Mesendoderm (in vitro differentiated cells): ENCODE measurements at regions not wholly inside any gene's neighbourhood (a gene's known extent, or its start where the extent isn't known, plus 50 kb on each side); places are given as distances from the start of the nearest gene placed in this dataset.

Experiments used
- DNase-seq: peaks from one replicate; pipeline ENCODE4 v3.0.0; 2013
- H2AK5ac ChIP-seq: 2 replicates; pipeline ENCODE4 v1.6.1; 2013; ENCODE audit warnings: low read length, inconsistent platforms
- H2BK120ac ChIP-seq: 2 replicates; pipeline ENCODE4 v1.6.1; 2013; ENCODE audit warnings: low read depth, mild to moderate bottlenecking, low read length, moderate library complexity, mixed read lengths
- H2BK15ac ChIP-seq: replicated peaks from 2 replicates; pipeline ENCODE4 v1.6.1; 2013; ENCODE audit warnings: low read depth, mild to moderate bottlenecking, moderate library complexity
- H2BK5ac ChIP-seq: 2 replicates; pipeline ENCODE4 v1.6.1; 2013; ENCODE audit warnings: low read length, inconsistent platforms
- H3K18ac ChIP-seq: 2 replicates; pipeline ENCODE4 v1.6.1; 2013; ENCODE audit warnings: mild to moderate bottlenecking, low read length, mixed read lengths
- H3K23ac ChIP-seq: one replicate; pipeline ENCODE4 v1.6.1; 2013; ENCODE audit warnings: low read length
- H3K27ac ChIP-seq: 2 replicates; pipeline ENCODE4 v1.5.1; 2013; ENCODE audit warnings: low read depth, mild to moderate bottlenecking, inconsistent platforms, low read length, moderate library complexity
- H3K27me3 ChIP-seq: 2 replicates; pipeline ENCODE4 v1.6.1; 2013; ENCODE audit warnings: low read length, control low read depth, mild to moderate bottlenecking, inconsistent platforms; ENCODE audit not compliant: insufficient read depth, poor library complexity
- H3K36me3 ChIP-seq: 2 replicates; pipeline ENCODE4 v1.6.1; 2013; ENCODE audit warnings: low read length, inconsistent platforms; ENCODE audit not compliant: control insufficient read depth, insufficient read depth
- H3K4ac ChIP-seq: one replicate; pipeline ENCODE4 v1.6.1; 2013; ENCODE audit warnings: low read depth, mild to moderate bottlenecking, low read length, moderate library complexity
- H3K4me1 ChIP-seq: 2 replicates; pipeline ENCODE4 v1.6.1; 2013; ENCODE audit warnings: low read depth, low read length, inconsistent platforms; ENCODE audit not compliant: control insufficient read depth
- H3K4me2 ChIP-seq: 2 replicates; pipeline ENCODE4 v1.6.1; 2013; ENCODE audit warnings: low read length
- H3K4me3 ChIP-seq: 2 replicates; pipeline ENCODE4 v1.5.1; 2013; ENCODE audit warnings: mild to moderate bottlenecking, low read length
- H3K56ac ChIP-seq: one replicate; pipeline ENCODE4 v1.6.1; 2013; ENCODE audit warnings: low read length
- H3K79me1 ChIP-seq: 2 replicates; pipeline ENCODE4 v1.6.1; 2013; ENCODE audit warnings: low read length, inconsistent platforms
- H3K79me2 ChIP-seq: 2 replicates; pipeline ENCODE4 v1.6.1; 2013; ENCODE audit warnings: mild to moderate bottlenecking, low read length; ENCODE audit not compliant: control insufficient read depth, insufficient read depth
- H3K9ac ChIP-seq: 2 replicates; pipeline ENCODE4 v1.6.1; 2013; ENCODE audit warnings: low read length, inconsistent platforms
- H4K5ac ChIP-seq: one replicate; pipeline ENCODE4 v1.6.1; 2013; ENCODE audit warnings: low read length
- H4K8ac ChIP-seq: one replicate; pipeline ENCODE4 v1.6.1; 2013; ENCODE audit warnings: low read depth, mild to moderate bottlenecking, control low read depth, low read length, moderate library complexity
- WGBS: extraction: QIAGEN DNeasy Blood & Tissue Kit; methylation state at CpG from one replicate; pipeline ENCODE4 v1.1.7; 2013; ENCODE audit warnings: low lambda C conversion rate, missing lambda C conversion rate; ENCODE audit not compliant: insufficient coverage; ENCODE audit errors: extremely low coverage; 5-methylcytosine and 5-hydroxymethylcytosine counted together

DNA sequence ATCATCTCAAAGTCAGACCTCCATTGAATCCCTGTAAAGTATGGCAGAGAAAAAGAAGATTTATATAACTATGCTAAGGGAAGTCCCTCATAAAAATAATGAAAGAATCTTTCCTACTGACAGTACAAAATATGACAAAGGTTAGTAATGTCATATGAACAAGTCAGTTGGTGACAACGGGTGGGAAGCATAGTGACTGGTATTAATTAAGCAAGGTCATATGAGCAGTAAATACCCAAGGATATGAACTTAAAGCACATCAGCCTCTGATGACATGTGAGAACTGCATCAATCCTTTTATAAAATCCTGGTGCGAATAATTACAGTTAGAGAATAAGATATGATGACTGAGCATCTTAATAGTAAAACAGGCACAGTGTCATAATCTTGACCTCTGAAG is 364.8 kb upstream of the GALNTL6 start:
- H3K79me2 ChIP-seq, result no peaks in the 10 kb centered on the region
- H2AK5ac ChIP-seq, result no peak overlapping the region
- no peak overlapping the region for H3K4me3 ChIP-seq
- H3K79me1 ChIP-seq, result no peaks in the 10 kb centered on the region
- no peak overlapping the region for H3K27ac ChIP-seq
- no peak overlapping the region for H2BK5ac ChIP-seq
- no peak overlapping the region for H4K8ac ChIP-seq
- WGBS, result no CpG with 5 or more reads among the region's 2 CpGs
- H2BK120ac ChIP-seq, result no peak overlapping the region
- no peaks in the 10 kb centered on the region for H3K36me3 ChIP-seq
- no peak overlapping the region for H3K56ac ChIP-seq
- no peak overlapping the region for H3K4me2 ChIP-seq
- H3K4ac ChIP-seq, result no peak overlapping the region
- no peaks in the 10 kb centered on the region for H3K4me1 ChIP-seq
- H3K9ac ChIP-seq, result no peak overlapping the region
- no peak overlapping the region for H3K23ac ChIP-seq
- no peak for DNase-seq
- H3K18ac ChIP-seq, result no peak overlapping the region
- no peaks in the 10 kb centered on the region for H3K27me3 ChIP-seq
- no peak overlapping the region for H2BK15ac ChIP-seq
- H4K5ac ChIP-seq, result no peak overlapping the region

DNA sequence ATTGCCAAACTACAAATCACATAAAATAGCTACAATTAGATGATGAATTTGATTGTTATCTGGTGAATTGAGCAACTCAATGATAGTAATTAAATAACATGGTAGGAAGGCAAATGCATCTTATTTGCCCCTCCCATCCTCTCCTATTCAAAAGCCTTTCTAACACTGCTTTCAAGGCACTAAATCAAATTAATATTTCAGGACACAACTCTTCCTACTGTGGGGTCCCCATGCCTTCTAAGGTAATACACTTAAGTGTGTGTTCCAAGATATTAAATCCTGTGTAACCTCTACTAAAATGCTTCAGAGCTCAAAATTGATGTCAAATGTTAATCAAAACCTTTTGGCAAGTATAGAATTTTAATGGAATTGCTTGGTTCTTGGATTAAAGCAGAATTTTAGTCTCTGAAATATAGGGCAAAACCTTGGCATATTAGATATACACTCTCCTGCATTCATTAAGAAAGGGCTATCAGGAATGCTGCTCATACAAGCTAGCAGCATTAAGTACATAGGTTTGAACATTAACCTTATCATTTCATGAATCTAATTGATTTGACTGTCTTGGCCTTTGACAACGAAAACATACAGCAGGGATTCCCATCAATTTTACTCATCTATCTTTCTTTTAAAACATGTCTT is 371.8 kb upstream of the GALNTL6 start:
- H4K5ac ChIP-seq, result no peak overlapping the region
- no peak overlapping the region for H3K23ac ChIP-seq
- no peak overlapping the region for H3K4me2 ChIP-seq
- no peak overlapping the region for H3K9ac ChIP-seq
- H3K79me2 ChIP-seq, result no peaks in the 10 kb centered on the region
- H3K4me1 ChIP-seq, result no peaks in the 10 kb centered on the region
- no peak overlapping the region for H2BK120ac ChIP-seq
- DNase-seq, result no peak
- H2AK5ac ChIP-seq, result no peak overlapping the region
- H2BK15ac ChIP-seq, result no peak overlapping the region
- H3K56ac ChIP-seq, result no peak overlapping the region
- H3K18ac ChIP-seq, result no peak overlapping the region
- no peaks in the 10 kb centered on the region for H3K79me1 ChIP-seq
- no peak overlapping the region for H3K4me3 ChIP-seq
- H3K27ac ChIP-seq, result no peak overlapping the region
- no peak overlapping the region for H4K8ac ChIP-seq
- no peaks in the 10 kb centered on the region for H3K36me3 ChIP-seq
- WGBS, result no CpG with 5 or more reads among the region's 1 CpG
- no peaks in the 10 kb centered on the region for H3K27me3 ChIP-seq
- no peak overlapping the region for H3K4ac ChIP-seq
- H2BK5ac ChIP-seq, result no peak overlapping the region

DNA sequence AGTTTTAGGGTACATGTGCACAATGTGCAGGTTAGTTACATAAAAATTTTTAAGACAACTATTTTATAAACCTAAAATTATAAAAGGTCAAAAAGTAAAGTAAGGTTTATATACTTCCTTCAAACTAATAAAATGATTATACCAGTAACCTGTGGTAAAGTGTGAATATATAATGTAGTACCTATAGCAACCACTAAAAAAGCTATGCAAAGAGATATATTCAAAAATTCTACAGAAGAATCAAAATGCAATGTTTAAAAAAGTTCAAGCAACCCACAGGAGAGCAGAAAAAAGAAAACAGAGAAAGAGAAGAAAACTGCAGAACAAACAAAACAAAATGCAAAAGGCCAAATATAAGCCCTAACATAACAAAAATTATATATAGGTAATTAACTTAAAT is 379.5 kb upstream of the GALNTL6 start:
- no peak overlapping the region for H2AK5ac ChIP-seq
- no peak overlapping the region for H3K9ac ChIP-seq
- no peaks in the 10 kb centered on the region for H3K36me3 ChIP-seq
- H3K4me2 ChIP-seq, result no peak overlapping the region
- no peak for DNase-seq
- no peak overlapping the region for H4K5ac ChIP-seq
- H3K4me3 ChIP-seq, result no peak overlapping the region
- H3K23ac ChIP-seq, result no peak overlapping the region
- H4K8ac ChIP-seq, result no peak overlapping the region
- H2BK15ac ChIP-seq, result no peak overlapping the region
- no peaks in the 10 kb centered on the region for H3K79me2 ChIP-seq
- H3K4me1 ChIP-seq, result no peaks in the 10 kb centered on the region
- no peak overlapping the region for H3K18ac ChIP-seq
- no peak overlapping the region for H2BK120ac ChIP-seq
- no peak overlapping the region for H2BK5ac ChIP-seq
- H3K4ac ChIP-seq, result no peak overlapping the region
- H3K79me1 ChIP-seq, result no peaks in the 10 kb centered on the region
- no peak overlapping the region for H3K27ac ChIP-seq
- no peaks in the 10 kb centered on the region for H3K27me3 ChIP-seq
- H3K56ac ChIP-seq, result no peak overlapping the region

DNA sequence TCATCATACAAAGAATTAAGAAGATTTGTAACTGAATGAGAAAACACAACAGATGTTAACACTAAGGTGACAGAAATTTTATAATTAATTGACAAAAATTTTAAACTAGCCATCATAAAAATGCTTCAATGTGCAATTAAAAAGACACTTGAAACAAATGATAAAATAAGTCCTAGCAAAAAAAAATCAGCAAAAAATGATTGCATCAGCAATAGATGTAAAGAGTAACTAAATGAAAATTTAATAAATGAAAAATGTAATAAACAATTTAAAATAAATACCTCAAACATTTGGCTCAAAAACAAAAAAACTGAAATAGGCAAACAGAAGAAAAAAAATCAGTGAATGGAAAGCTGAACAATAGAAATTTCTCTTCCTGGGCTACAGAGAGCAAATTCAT is 380.7 kb upstream of the GALNTL6 start:
- Histone ChIP-seq H2BK15ac (no peak overlapping the region), H2AK5ac (no peak overlapping the region), H3K4me2 (no peak overlapping the region), H3K27me3 (no peaks in the 10 kb centered on the region), H3K4ac (no peak overlapping the region), H2BK120ac (no peak overlapping the region), H2BK5ac (no peak overlapping the region), H4K8ac (no peak overlapping the region), H3K79me1 (no peaks in the 10 kb centered on the region), H3K9ac (no peak overlapping the region), H3K4me3 (no peak overlapping the region), H3K36me3 (no peaks in the 10 kb centered on the region), H3K27ac (no peak overlapping the region), H3K56ac (no peak overlapping the region), H3K4me1 (no peaks in the 10 kb centered on the region), H4K5ac (no peak overlapping the region), H3K79me2 (no peaks in the 10 kb centered on the region), H3K18ac (no peak overlapping the region), H3K23ac (no peak overlapping the region)
- no peak for DNase-seq

DNA sequence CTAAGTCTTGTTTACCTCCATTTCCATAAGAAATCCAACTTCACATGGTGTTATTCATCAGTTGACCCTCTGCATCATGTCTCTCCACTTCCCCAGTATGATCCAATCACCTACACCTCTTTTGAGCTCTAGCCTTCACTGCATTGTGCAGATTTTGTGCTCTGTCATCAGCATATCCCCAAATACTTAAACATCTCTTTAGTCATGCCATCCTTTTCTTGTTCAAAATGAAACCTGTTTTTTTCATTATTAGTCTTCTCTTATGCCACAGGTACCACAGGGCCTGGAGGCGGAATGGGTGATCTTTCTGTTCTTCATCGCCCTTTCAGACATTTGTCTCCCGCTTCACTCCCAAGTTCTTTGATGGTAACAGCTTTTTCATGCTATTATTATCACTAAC is 382.7 kb upstream of the GALNTL6 start:
- Histone ChIP-seq H4K8ac (no peak overlapping the region), H3K56ac (no peak overlapping the region), H2BK15ac (no peak overlapping the region), H3K79me2 (no peaks in the 10 kb centered on the region), H3K27me3 (no peaks in the 10 kb centered on the region), H2BK5ac (no peak overlapping the region), H2BK120ac (no peak overlapping the region), H3K79me1 (no peaks in the 10 kb centered on the region), H3K23ac (no peak overlapping the region), H3K4ac (no peak overlapping the region), H4K5ac (no peak overlapping the region), H3K9ac (no peak overlapping the region), H3K36me3 (no peaks in the 10 kb centered on the region), H3K4me3 (no peak overlapping the region), H3K4me1 (no peaks in the 10 kb centered on the region), H2AK5ac (no peak overlapping the region), H3K18ac (no peak overlapping the region), H3K27ac (no peak overlapping the region), H3K4me2 (no peak overlapping the region)
- DNase-seq, result no peak
- WGBS, result no CpG with 5 or more reads among the region's 3 CpGs

DNA sequence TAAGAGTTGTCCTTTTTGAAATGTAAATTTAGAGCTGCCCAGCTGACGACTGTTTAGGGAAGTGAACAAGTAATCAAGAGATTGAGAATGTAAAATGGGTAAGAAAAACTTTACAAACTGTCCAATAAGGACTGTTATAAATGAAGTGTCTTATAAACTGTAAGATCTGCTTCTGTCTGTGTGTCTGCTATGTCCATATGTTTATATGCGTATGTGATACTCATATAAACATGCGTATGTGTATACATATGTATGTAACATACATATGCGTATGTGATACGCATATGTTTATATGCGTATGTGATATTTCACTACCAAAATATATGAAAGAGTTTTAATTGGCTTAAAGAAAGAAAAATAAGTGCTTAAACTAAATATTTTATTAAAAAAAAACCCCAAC is 416.0 kb upstream of the GALNTL6 start:
- Histone ChIP-seq H3K18ac (no peak overlapping the region), H3K79me2 (no peaks in the 10 kb centered on the region), H3K79me1 (no peaks in the 10 kb centered on the region), H3K4ac (no peak overlapping the region), H2BK5ac (no peak overlapping the region), H2BK15ac (no peak overlapping the region), H4K8ac (no peak overlapping the region), H3K23ac (no peak overlapping the region), H4K5ac (no peak overlapping the region), H3K9ac (no peak overlapping the region), H3K4me3 (no peak overlapping the region), H3K27me3 (no peaks in the 10 kb centered on the region), H3K4me2 (no peak overlapping the region), H3K56ac (no peak overlapping the region), H3K4me1 (no peaks in the 10 kb centered on the region), H3K27ac (no peak overlapping the region), H2BK120ac (no peak overlapping the region), H3K36me3 (no peaks in the 10 kb centered on the region), H2AK5ac (no peak overlapping the region)
- no peak for DNase-seq
- WGBS, result no CpG with 5 or more reads among the region's 6 CpGs
